CD4-positive, CD25-positive, alpha-beta regulatory T cell (primary cell): ENCODE measurements at regions not wholly inside any gene's neighbourhood (a gene's known extent, or its start where the extent isn't known, plus 50 kb on each side); places are given as distances from the start of the nearest gene placed in this dataset.
A peak's percentile ranks its signal among the peaks of the same experiment; 100 is the strongest.

Experiments
- ATAC-seq, 2 donors: fragments of 150-1000 bp; cut with Tn5 transposase; one replicate each; pipeline ENCODE4 v1.10.0; 2021; ENCODE audit warnings: low read depth in 2 of 2, moderate number of reproducible peaks in 2 of 2, moderate library complexity in 1 of 2
- DNase-seq, 3 donors: peaks; one replicate each; pipeline versions ENCODE4 v3.0.0 to v3.0.0-alpha.2; 2012 to 2022; ENCODE audit warnings: mixed read lengths in 1 of 3
- H3K27ac ChIP-seq: one replicate; pipeline ENCODE4 v1.7.0; 2013; ENCODE audit warnings: mild to moderate bottlenecking, low read length; ENCODE audit not compliant: insufficient read depth, poor library complexity, severe bottlenecking
- H3K27me3 ChIP-seq: one replicate; pipeline ENCODE4 v1.7.0; 2013; ENCODE audit warnings: low read length; ENCODE audit not compliant: control insufficient read depth, insufficient read depth
- H3K36me3 ChIP-seq: one replicate; pipeline ENCODE4 v1.7.0; 2013; ENCODE audit warnings: mild to moderate bottlenecking, low read length, moderate library complexity; ENCODE audit not compliant: control insufficient read depth, insufficient read depth
- H3K4me1 ChIP-seq: 2 replicates; pipeline ENCODE4 v1.7.0; 2013; ENCODE audit warnings: mild to moderate bottlenecking, low read length; ENCODE audit not compliant: insufficient read depth, control insufficient read depth, poor library complexity, severe bottlenecking
- H3K4me3 ChIP-seq: one replicate; pipeline ENCODE4 v1.7.0; 2013; ENCODE audit warnings: low read depth, mild to moderate bottlenecking, low read length, moderate library complexity
- H3K9me3 ChIP-seq, 2 experiments: 1 replicate in 1 of 2; 2 replicates in 1 of 2; pipeline ENCODE4 v1.7.0; 2013; ENCODE audit warnings: low read length in 2 of 2, mild to moderate bottlenecking in 1 of 2, moderate library complexity in 1 of 2; ENCODE audit not compliant: control insufficient read depth in 2 of 2
- H3K27ac Mint-ChIP-seq, 3 donors: one replicate each; pipeline ENCODE4 v1.8.0; 2020 to 2022; ENCODE audit warnings: mild to moderate bottlenecking in 3 of 3, mixed read lengths in 3 of 3, moderate library complexity in 2 of 3
- H3K27me3 Mint-ChIP-seq: one replicate; pipeline ENCODE4 v1.8.0; 2022; ENCODE audit warnings: mild to moderate bottlenecking, mixed read lengths
- H3K36me3 Mint-ChIP-seq: one replicate; pipeline ENCODE4 v1.8.0; 2020; ENCODE audit warnings: mixed read lengths
- H3K4me1 Mint-ChIP-seq, 4 donors: one replicate each; pipeline ENCODE4 v1.8.0; 2020 to 2022; ENCODE audit warnings: mixed read lengths in 4 of 4, mild to moderate bottlenecking in 1 of 4
- H3K4me3 Mint-ChIP-seq, 4 donors: one replicate each; pipeline ENCODE4 v1.8.0; 2020 to 2022; ENCODE audit warnings: mild to moderate bottlenecking in 4 of 4, mixed read lengths in 4 of 4, moderate library complexity in 3 of 4
- H3K9me3 Mint-ChIP-seq, 7 donors: one replicate each; pipeline ENCODE4 v1.8.0; 2020 to 2022; ENCODE audit warnings: mixed read lengths in 7 of 7, mild to moderate bottlenecking in 3 of 7, moderate library complexity in 2 of 7

DNA sequence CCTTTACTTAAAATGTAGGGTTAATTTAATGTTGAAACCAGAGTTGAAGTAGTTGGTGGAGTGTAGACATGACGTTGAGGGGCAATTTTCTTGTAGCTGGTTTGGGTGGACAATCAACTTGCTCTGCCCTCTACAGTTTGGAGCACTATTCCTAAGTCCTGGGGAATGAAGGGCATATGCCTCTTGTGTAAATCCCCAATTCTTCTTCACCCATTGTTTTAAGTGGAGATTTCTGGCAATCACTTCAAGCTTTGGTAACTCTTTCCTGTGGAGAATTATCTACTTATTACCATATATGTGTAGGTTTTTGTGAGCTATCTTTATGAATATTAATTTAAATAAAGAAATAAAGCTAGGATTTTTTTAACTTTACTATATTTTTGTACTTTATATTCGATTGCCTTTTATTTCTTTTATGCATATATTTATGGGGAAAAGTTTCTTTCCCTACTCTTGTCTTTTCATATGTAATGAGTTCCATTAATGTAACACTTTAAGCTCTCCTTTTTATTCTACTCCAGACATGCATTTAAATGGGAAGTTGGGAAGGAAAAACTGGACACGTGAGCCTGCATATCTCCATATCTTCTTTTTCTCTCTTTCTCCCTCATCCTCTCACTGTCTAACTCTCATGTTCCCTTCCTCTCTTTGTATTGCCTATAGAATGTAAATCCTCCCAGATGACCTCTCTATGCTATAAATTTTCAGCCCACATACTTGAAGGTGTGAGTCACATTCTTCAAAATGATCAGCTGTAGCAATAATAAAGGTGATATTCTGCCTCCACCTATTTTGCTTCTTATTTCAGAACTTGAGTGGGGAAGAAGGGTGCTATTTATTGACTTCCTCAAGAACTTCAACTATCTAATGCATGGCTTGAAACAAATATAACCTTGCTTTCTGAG is 276.7 kb downstream of the PTPRC start:
- Histone ChIP-seq H3K9me3 (no peaks in the 10 kb centered on the region), H3K4me3 (no peak overlapping the region), H3K36me3 (peaks cover 2% of the 10 kb centered on the region), H3K4me1 (peaks cover 35% of the 10 kb centered on the region), H3K27me3 (no peaks in the 10 kb centered on the region), H3K27ac (no peak overlapping the region)
- H3K4me3 Mint-ChIP-seq, result no peak overlapping the region
- H3K4me1 Mint-ChIP-seq, result peaks cover 27 to 75% (median 46%) of the 10 kb centered on the region in 4 donors
- H3K27ac Mint-ChIP-seq, result peak overlapping the region in 1 of 3 donors; percentile 67
- no peak for DNase-seq
- ATAC-seq, result no peak
- no peaks in the 10 kb centered on the region for H3K27me3 Mint-ChIP-seq
- H3K36me3 Mint-ChIP-seq, result peaks cover 3% of the 10 kb centered on the region
- peaks cover 0 to 4% (median 0%) of the 10 kb centered on the region in 7 donors for H3K9me3 Mint-ChIP-seq

- Mint-ChIP-seq H3K27ac (peak overlapping the region in 2 of 3 donors; percentile 27 to 91), H3K4me3 (peak overlapping the region in 2 of 4 donors; percentile 7 to 71), H3K4me1 (peaks cover 32 to 74% (median 53%) of the 10 kb centered on the region in 4 donors), H3K27me3 (no peaks in the 10 kb centered on the region), H3K36me3 (peaks cover 3% of the 10 kb centered on the region), H3K9me3 (no peaks in the 10 kb centered on the region)
- H3K36me3 ChIP-seq, result peaks cover 2% of the 10 kb centered on the region
- H3K4me1 ChIP-seq, result peaks cover 47% of the 10 kb centered on the region
- peak overlapping the region; percentile 8 for H3K4me3 ChIP-seq
- DNase-seq (no peak), ATAC-seq (no peak)
- H3K9me3 ChIP-seq, result no peaks in the 10 kb centered on the region
- no peaks in the 10 kb centered on the region for H3K27me3 ChIP-seq
- no peak overlapping the region for H3K27ac ChIP-seq
These were observed 278.4 kb downstream of the PTPRC start for GRCh38 chr1:198917226-198917625.

- Histone ChIP-seq H3K9me3 (no peaks in the 10 kb centered on the region), H3K27ac (peak overlapping the region; percentile 79), H3K4me3 (peak overlapping the region; percentile 87), H3K36me3 (no peaks in the 10 kb centered on the region), H3K27me3 (no peaks in the 10 kb centered on the region), H3K4me1 (peaks cover 58% of the 10 kb centered on the region)
- no peaks in the 10 kb centered on the region for H3K27me3 Mint-ChIP-seq
- H3K27ac Mint-ChIP-seq, result peak overlapping the region; percentile 32 to 95 (median 91)
- H3K9me3 Mint-ChIP-seq, result no peaks in the 10 kb centered on the region
- H3K4me3 Mint-ChIP-seq, result peak overlapping the region; percentile 9 to 94 (median 78)
- no peaks in the 10 kb centered on the region for H3K36me3 Mint-ChIP-seq
- H3K4me1 Mint-ChIP-seq, result peaks cover 44 to 83% (median 62%) of the 10 kb centered on the region in 4 donors
- DNase-seq (no peak), ATAC-seq (no peak)
These were observed 280.1 kb downstream of the PTPRC start for GRCh38 chr1:198918920-198919319.

DNA sequence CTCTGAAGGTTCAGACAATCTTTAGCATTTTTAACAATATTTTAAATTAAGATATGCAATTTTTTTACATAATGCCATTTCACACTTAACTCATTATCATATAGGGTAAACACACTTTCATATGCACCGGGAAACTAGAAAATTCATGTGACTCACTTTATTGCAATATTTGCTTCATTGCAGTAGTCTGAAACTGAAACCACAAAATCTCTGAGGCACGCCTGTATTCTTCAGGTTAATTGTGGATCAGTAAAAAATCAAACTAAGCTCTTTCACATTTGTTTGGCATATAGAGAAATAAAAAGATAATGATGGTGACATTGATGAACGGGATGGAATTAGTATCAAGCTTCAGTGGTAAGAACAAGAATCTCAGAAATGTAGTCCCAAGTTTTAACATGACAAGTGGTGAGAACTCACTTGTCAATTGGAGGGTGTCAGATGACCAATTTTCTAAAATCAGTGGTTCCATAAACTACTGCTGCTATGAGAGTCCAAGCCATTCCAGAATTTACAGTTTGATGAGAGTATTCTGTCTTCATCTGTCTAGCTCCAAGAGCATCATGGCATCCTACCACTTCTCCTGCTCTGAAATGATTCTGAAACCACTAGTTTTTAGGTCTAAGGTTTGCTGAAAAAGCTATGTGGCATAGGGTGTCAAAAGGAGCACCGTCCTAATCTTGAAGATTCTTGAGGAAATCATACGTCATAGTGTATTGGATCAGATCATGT is 281.0 kb downstream of the PTPRC start:
- Histone ChIP-seq H3K4me3 (peak overlapping the region; percentile 87), H3K9me3 (no peaks in the 10 kb centered on the region), H3K27ac (peak overlapping the region; percentile 79), H3K36me3 (no peaks in the 10 kb centered on the region), H3K4me1 (peaks cover 63% of the 10 kb centered on the region), H3K27me3 (no peaks in the 10 kb centered on the region)
- H3K27me3 Mint-ChIP-seq, result no peaks in the 10 kb centered on the region
- peak overlapping the region; percentile 90 to 95 (median 91) for H3K27ac Mint-ChIP-seq
- DNase-seq (peak in 2 of 3 donors; percentile 35 to 85), ATAC-seq (peak; percentile 84 to 87)
- H3K4me1 Mint-ChIP-seq, result peaks cover 46 to 83% (median 64%) of the 10 kb centered on the region in 4 donors
- no peaks in the 10 kb centered on the region for H3K36me3 Mint-ChIP-seq
- H3K9me3 Mint-ChIP-seq, result no peaks in the 10 kb centered on the region
- H3K4me3 Mint-ChIP-seq, result peak overlapping the region; percentile 75 to 94 (median 79)

DNA sequence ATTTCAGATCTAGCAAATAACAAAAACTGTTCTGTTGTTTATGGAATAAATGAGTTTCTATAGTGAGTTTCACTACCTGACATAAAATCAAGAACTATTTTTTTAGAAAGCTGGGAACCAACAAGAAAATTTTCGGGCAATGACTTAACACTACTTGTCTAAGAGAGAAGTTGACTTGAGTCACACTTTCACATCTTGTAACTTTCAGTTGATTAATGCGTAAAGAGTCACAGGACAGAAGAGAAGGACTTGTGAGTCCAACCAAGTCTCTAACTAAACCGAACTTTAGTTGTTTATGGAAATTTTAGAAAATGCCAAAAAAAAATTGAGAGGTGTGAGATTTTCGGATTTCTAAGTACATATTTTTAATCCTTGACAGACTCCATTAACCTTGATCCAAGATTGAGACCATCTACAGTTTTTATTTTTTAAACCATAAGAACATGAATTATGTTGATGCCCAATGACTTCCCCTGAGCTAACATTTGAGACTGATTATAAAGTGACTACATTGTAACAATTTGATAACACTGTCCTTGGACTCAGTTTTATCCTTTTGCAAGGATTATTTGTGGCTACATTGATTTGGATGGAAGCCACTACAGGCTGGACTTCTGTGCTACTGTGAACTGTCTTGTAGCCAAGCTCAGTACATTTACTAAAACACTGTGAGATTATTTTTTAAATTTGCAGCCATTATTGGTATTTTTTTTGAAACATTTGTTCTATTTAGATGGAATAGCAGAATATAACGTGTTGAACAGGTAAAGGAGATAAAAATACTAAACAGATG is 284.0 kb downstream of the PTPRC start:
- Histone ChIP-seq H3K27me3 (no peaks in the 10 kb centered on the region), H3K9me3 (no peaks in the 10 kb centered on the region), H3K4me3 (peak overlapping the region; percentile 63), H3K27ac (peak overlapping the region; percentile 26), H3K4me1 (peaks cover 73% of the 10 kb centered on the region), H3K36me3 (no peaks in the 10 kb centered on the region)
- DNase-seq (peak in 1 of 3 donors; percentile 44), ATAC-seq (no peak)
- Mint-ChIP-seq H3K4me3 (peak overlapping the region; percentile 18 to 66 (median 48)), H3K9me3 (no peaks in the 10 kb centered on the region), H3K4me1 (peaks cover 42 to 81% (median 60%) of the 10 kb centered on the region in 4 donors), H3K36me3 (no peaks in the 10 kb centered on the region), H3K27ac (peak overlapping the region; percentile 11 to 73 (median 63)), H3K27me3 (no peaks in the 10 kb centered on the region)

- peaks cover 65% of the 10 kb centered on the region for H3K4me1 ChIP-seq
- no peaks in the 10 kb centered on the region for H3K36me3 ChIP-seq
- Mint-ChIP-seq H3K9me3 (no peaks in the 10 kb centered on the region), H3K27ac (peak overlapping the region in 2 of 3 donors; percentile 15 to 47), H3K4me1 (peaks cover 36 to 71% (median 51%) of the 10 kb centered on the region in 4 donors), H3K27me3 (no peaks in the 10 kb centered on the region), H3K4me3 (peak overlapping the region in 2 of 4 donors; percentile 49 to 61), H3K36me3 (no peaks in the 10 kb centered on the region)
- ATAC-seq (no peak), DNase-seq (no peak)
- no peaks in the 10 kb centered on the region for H3K9me3 ChIP-seq
- H3K4me3 ChIP-seq, result peak overlapping the region; percentile 50
- no peaks in the 10 kb centered on the region for H3K27me3 ChIP-seq
- peak overlapping the region; percentile 26 for H3K27ac ChIP-seq
These were observed 285.2 kb downstream of the PTPRC start for GRCh38 chr1:198923993-198924392.

DNA sequence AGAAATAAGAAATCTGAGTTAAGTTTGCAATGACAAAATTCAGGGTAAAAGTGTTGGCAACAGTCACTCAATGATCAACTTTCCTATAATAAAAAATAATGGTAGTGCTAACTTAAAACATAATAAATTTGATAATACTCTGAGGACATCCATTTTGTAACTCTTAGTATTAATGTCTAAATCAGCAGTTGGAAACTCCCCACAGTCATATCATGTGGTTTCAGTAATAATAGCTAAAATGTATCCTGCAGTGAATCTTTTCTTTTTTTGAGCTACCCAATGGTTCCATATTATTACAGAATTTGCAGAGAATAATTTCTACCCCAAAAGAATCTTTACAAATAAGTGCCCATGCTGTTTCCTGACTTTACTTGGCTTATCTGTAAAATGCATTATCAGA is 286.7 kb downstream of the PTPRC start:
- H3K27me3 Mint-ChIP-seq, result no peaks in the 10 kb centered on the region

More for the DNA sequence above, 286.7 kb downstream of the PTPRC start:
- H3K4me1 ChIP-seq, result peaks cover 63% of the 10 kb centered on the region
- DNase-seq (no peak), ATAC-seq (no peak)
- Mint-ChIP-seq H3K4me3 (peak overlapping the region in 1 of 4 donors; percentile 18), H3K9me3 (no peaks in the 10 kb centered on the region), H3K27ac (no peak overlapping the region), H3K36me3 (no peaks in the 10 kb centered on the region), H3K4me1 (peaks cover 37 to 71% (median 52%) of the 10 kb centered on the region in 4 donors)
- H3K36me3 ChIP-seq, result no peaks in the 10 kb centered on the region
- no peaks in the 10 kb centered on the region for H3K9me3 ChIP-seq
- peak overlapping the region; percentile 66 for H3K27ac ChIP-seq
- H3K4me3 ChIP-seq, result peak overlapping the region; percentile 6
- H3K27me3 ChIP-seq, result no peaks in the 10 kb centered on the region
